Parathyroid adenoma (tissue), 2 donors: ENCODE measurements at regions not wholly inside any gene's neighbourhood (a gene's known extent, or its start where the extent isn't known, plus 50 kb on each side); places are given as distances from the start of the nearest gene placed in this dataset.

Experiments
- H2AFZ ChIP-seq: fragments of 300-600 bp; sonication (generic); one replicate; pipeline ENCODE4 v1.7.0; 2017; ENCODE audit warnings: antibody characterized with exemption, mild to moderate bottlenecking
- H3K27ac ChIP-seq: fragments of 300-600 bp; sonication (generic); one replicate; pipeline ENCODE4 v1.7.0; 2017
- H3K27me3 ChIP-seq: fragments of 300-600 bp; sonication (generic); one replicate; pipeline ENCODE4 v1.7.0; 2017; ENCODE audit warnings: low read length; ENCODE audit not compliant: control insufficient read depth, insufficient read depth
- H3K36me3 ChIP-seq: fragments of 300-600 bp; sonication (generic); one replicate; pipeline ENCODE4 v1.7.0; 2017; ENCODE audit warnings: low read length; ENCODE audit not compliant: control insufficient read depth, insufficient read depth
- H3K4me1 ChIP-seq: fragments of 300-600 bp; sonication (generic); one replicate; pipeline ENCODE4 v1.7.0; 2017; ENCODE audit warnings: control low read depth
- H3K4me2 ChIP-seq: fragments of 300-600 bp; sonication (generic); one replicate; pipeline ENCODE4 v1.7.0; 2017; ENCODE audit warnings: low read length
- H3K4me3 ChIP-seq: fragments of 300-600 bp; sonication (generic); one replicate; pipeline ENCODE4 v1.7.0; 2017; ENCODE audit warnings: low read depth, low read length
- H3K79me2 ChIP-seq: fragments of 300-600 bp; sonication (generic); one replicate; pipeline ENCODE4 v1.7.0; 2017; ENCODE audit warnings: control low read depth
- H3K9ac ChIP-seq: fragments of 300-600 bp; sonication (generic); one replicate; pipeline ENCODE4 v1.7.0; 2017; ENCODE audit warnings: mild to moderate bottlenecking
- H3K9me3 ChIP-seq: fragments of 300-600 bp; sonication (generic); one replicate; pipeline ENCODE4 v1.7.0; 2017; ENCODE audit warnings: low read length; ENCODE audit not compliant: control insufficient read depth
- CTCF ChIP-seq: fragments of 300-600 bp; sonication (generic); IDR thresholded peaks from one replicate; pipeline ENCODE4 v1.7.0; 2017; ENCODE audit warnings: antibody characterized with exemption, mild to moderate bottlenecking
- donor health status: primary hyperparathyroidism.

GRCh38 chr2:3117650-3118216, 259.9 kb downstream of the EIPR1 start:
- Histone ChIP-seq H3K9me3 (no peaks in the 10 kb centered on the region), H3K27me3 (no peaks in the 10 kb centered on the region), H3K4me3 (no peak overlapping the region), H3K9ac (no peak overlapping the region), H3K79me2 (no peaks in the 10 kb centered on the region), H3K27ac (no peak overlapping the region), H3K4me2 (no peak overlapping the region), H3K36me3 (no peaks in the 10 kb centered on the region), H2AFZ (no peak overlapping the region), H3K4me1 (no peaks in the 10 kb centered on the region)
- no peak for TF ChIP-seq CTCF

- Histone ChIP-seq H3K9ac (no peak overlapping the region), H3K79me2 (no peaks in the 10 kb centered on the region), H3K36me3 (no peaks in the 10 kb centered on the region), H3K27me3 (no peaks in the 10 kb centered on the region), H3K9me3 (no peaks in the 10 kb centered on the region), H3K4me2 (no peak overlapping the region), H3K27ac (no peak overlapping the region), H3K4me3 (no peak overlapping the region), H3K4me1 (no peaks in the 10 kb centered on the region), H2AFZ (no peak overlapping the region)
- no peak for TF ChIP-seq CTCF
Observed at GRCh38 chr2:3116371-3116770, 261.2 kb downstream of the EIPR1 start.

DNA sequence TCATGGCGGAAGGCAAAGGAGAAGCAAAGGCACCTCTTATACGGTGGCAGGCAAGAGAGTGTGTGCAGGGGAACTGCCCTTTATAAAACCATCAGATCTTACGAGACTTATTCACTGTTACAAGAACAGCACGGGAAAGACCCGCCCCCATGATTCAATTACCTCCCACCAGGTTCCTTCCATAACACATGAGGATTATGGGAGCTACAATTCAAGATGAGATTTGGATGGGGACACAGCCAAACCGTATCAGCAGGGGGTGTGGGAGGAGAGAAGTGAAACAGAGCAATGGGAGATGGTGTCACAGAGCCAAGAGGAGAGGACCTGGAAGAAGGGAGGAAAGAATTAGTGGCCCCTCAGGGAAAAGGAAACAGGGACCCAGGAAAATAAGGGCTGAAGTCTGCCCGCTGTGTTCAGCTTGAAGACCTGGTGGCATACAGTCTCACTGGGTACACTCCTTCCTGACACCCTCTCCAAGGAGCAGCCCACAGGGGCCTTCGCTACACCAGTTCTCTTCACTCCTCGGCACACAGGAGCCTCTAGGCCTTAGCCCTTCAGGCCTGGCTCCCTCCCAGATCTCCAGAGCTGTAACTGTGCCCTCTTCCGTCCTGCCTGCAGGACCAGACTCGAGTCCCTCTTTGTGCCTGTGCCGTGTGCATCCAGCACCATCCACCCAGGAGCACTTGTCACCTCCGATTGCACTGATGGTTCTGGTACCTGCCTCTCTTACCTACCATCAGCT, 262.1 kb downstream of the EIPR1 start:
- no peaks in the 10 kb centered on the region for H3K4me1 ChIP-seq
- H3K27ac ChIP-seq = no peak overlapping the region
- no peaks in the 10 kb centered on the region for H3K36me3 ChIP-seq
- H3K79me2 ChIP-seq = no peaks in the 10 kb centered on the region
- no peak overlapping the region for H3K4me3 ChIP-seq
- no peaks in the 10 kb centered on the region for H3K27me3 ChIP-seq
- no peaks in the 10 kb centered on the region for H3K9me3 ChIP-seq
- no peak overlapping the region for H2AFZ ChIP-seq
- no peak overlapping the region for H3K9ac ChIP-seq
- H3K4me2 ChIP-seq = no peak overlapping the region
- no peak for TF ChIP-seq CTCF

DNA sequence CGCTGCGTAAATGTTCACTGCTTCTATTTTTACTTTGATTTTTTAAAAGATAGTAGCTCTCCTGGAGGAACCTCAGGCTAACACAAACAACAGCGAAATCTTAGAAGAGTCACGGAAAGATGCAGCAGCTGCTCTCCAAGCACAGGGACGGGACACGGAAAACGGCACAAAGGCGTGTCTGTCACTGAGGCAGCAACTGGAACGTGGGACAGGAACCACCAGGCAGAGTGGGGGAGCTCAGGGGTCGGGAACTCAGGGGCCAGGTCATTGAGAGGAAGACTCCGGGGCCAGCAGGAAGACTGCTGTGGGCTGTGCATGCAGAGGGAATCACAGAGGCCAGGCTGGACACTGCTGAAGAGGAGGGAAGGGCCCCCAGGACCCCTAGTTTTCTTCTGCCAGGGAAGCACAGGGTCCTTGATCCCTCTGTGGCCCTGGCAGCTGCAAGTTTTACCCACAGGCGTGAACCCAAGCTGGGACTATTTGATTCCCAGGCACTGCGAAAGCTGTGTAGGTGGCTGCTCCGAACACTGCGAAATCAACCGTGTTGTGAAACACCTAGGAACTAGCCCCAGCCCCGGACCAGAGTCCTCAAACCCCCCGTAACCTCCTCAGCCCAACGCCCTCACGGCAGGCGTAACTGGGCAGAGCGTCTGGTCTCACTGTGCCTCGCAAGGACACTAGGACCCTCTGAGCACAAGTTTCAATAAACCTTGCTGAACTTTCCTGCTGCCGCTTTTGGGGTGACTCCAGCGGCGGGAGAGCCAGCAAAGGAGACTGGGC, 263.0 kb downstream of the EIPR1 start:
- H3K9me3 ChIP-seq = no peaks in the 10 kb centered on the region
- no peak overlapping the region for H3K4me3 ChIP-seq
- H2AFZ ChIP-seq = no peak overlapping the region
- H3K27me3 ChIP-seq = no peaks in the 10 kb centered on the region
- H3K4me1 ChIP-seq = no peaks in the 10 kb centered on the region
- H3K27ac ChIP-seq = no peak overlapping the region
- no peak overlapping the region for H3K4me2 ChIP-seq
- H3K9ac ChIP-seq = no peak overlapping the region
- TF ChIP-seq CTCF = no peak
- H3K79me2 ChIP-seq = no peaks in the 10 kb centered on the region
- H3K36me3 ChIP-seq = no peaks in the 10 kb centered on the region
